Fibroblast of villous mesenchyme (primary cell): ENCODE measurements at regions not wholly inside any gene's neighbourhood (a gene's known extent, or its start where the extent isn't known, plus 50 kb on each side); places are given as distances from the start of the nearest gene placed in this dataset.
"Not testable (repeated sequence)": the region's sequence is repeated elsewhere in the genome, so short reads cannot be mapped to it uniquely, and the experiment has no call there.

Source experiments
- DNase-seq: peaks from one replicate; pipeline ENCODE4 v3.0.0-alpha.2; 2010; ENCODE audit warnings: low read depth
- H3K4me3 ChIP-seq: 2 replicates; pipeline ENCODE4 v1.5.1; 2011; ENCODE audit warnings: low read depth, mild to moderate bottlenecking, low read length
- TF ChIP-seq, protein P1 (sequence below): IDR thresholded peaks from 2 replicates; pipeline ENCODE4 v1.5.1; 2012; ENCODE audit warnings: low read depth, mild to moderate bottlenecking, low read length; ENCODE audit not compliant: insufficient read depth

DNA sequence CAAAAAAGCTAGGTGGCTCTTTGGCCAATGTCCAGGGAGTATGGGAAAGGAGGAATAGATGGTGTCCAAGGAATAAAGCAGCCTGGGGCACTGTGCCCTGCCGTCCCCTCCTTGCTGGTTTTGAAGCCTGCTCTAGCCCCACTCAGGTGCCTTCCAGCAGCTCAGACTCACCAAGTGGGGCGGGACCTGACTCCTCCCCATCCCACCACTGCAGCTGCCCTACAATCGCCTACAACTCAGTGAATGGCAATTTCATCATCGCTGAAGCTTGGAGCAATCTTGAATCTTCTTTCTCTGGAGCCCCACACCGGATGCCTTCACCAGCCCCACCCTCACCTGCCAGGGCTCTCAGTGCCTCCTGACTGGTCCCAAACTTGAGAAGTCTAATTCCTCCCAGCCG is 56.4 kb upstream of the NXT1 start:
- H3K4me3 ChIP-seq, result no peak overlapping the region
- TF ChIP-seq, protein P1, sequence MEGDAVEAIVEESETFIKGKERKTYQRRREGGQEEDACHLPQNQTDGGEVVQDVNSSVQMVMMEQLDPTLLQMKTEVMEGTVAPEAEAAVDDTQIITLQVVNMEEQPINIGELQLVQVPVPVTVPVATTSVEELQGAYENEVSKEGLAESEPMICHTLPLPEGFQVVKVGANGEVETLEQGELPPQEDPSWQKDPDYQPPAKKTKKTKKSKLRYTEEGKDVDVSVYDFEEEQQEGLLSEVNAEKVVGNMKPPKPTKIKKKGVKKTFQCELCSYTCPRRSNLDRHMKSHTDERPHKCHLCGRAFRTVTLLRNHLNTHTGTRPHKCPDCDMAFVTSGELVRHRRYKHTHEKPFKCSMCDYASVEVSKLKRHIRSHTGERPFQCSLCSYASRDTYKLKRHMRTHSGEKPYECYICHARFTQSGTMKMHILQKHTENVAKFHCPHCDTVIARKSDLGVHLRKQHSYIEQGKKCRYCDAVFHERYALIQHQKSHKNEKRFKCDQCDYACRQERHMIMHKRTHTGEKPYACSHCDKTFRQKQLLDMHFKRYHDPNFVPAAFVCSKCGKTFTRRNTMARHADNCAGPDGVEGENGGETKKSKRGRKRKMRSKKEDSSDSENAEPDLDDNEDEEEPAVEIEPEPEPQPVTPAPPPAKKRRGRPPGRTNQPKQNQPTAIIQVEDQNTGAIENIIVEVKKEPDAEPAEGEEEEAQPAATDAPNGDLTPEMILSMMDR, result no peak
- no peak for DNase-seq

DNA sequence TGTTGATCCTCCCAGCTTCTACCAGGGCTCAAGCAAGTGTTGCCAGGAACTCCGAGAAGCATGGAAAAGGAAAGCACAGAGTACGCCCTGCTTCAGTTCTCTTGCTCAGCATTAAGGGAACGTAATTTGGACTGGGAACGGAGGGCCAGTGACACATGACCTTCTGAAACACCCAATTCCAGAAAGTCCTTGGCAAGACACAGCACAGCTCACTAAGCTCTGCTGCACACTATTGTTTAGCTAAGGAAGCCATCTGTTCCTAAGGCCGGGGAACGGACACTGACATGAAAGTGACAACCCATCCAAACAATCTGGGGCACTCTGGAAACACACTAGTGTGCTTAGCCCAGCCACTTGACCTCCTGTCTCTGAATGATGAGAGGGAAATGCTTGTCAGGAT is 56.9 kb upstream of the NXT1 start:
- H3K4me3 ChIP-seq, result no peak overlapping the region
- DNase-seq, result no peak
- TF ChIP-seq, protein P1, result no peak

DNA sequence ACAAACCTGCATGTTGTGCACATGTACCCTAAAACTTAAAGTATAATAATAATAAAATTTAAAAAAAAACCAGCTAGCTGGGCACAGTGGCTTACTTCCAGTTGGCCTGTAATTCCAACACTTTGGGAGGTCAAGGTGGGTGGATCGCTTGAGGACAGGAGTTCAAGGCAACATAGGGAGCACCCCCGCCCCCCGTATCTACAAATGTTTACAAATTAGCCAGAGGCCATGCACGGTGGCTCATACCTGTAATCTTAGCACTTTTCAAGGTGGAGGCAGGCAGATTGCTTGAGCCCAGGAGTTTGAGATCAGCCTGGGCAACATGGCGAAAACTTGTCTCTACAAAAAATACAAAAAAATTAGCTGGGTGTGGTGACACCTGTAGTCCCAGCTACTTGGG is 58.3 kb upstream of the NXT1 start:
- DNase-seq, H3K4me3 ChIP-seq: not testable (repeated sequence)

DNA sequence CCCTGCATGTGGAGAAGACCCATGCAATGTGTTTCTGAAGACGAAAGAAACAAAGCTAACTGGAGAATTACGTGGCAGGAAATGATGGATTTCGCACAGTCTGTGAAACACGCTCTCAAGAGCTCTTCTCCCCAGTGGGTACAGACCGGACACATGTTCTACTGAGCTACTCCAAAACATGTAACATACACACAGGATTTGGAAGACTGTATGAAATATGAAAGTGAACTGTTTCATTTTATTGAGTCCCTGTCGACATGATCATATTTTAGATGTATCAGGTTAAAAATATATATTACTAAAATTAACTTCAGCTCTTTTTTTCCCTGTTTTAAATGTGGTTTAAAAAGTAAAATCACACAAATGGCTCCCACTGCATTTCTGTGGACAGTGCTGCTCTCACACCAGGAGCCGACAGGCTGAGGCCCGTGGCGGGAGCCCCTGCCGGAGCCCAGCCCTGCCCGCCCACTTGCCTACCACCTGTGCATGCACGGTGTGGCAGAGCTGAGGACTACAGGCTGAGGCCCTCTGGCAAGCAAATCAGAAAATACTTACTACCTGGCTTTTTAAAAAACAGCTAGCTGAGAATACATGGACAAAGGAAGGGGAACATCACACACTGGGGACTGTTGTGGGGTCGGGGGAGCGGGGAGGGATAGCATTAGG is 58.9 kb upstream of the NXT1 start:
- TF ChIP-seq, protein P1, result no peak
- no peak for DNase-seq

DNA sequence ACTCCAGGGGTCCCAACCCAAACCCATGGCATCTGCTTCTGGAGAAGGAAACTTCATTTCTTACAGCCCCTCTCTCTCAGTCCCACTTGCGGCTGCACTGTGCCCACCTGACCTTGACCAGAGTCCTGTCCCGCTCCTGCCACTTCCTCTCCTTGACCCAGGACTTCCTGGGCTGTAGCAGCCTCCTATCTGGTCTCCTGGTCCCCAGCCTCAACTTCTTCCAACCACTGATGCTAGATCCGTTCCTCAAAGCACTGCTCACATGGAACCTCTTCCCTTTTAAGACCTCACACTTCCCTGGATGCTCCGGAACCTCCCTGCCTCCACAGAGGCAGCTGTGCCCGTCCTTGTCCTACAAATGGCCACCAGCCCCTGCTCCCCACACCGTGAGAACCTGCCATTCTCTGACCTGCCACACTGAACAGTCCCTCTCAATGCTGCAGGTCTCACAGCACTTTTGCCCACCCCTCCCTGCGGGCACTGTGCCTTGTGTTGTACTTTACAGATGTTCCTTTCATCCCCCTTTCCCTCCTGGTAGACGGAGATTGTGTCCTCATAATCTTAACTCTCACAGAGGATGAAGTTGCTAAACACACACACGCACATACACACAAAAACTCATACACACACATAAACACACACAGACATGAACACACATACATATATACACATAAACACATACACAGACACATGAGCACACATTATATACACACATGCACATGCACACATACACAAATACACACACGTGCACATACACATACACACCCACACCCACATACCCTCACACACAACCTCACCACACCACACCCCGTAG is 59.6 kb upstream of the NXT1 start:
- TF ChIP-seq, protein P1, result no peak
- DNase-seq, result no peak
- no peak overlapping the region for H3K4me3 ChIP-seq

More for the DNA sequence above, 58.9 kb upstream of the NXT1 start:
- no peak overlapping the region for H3K4me3 ChIP-seq

DNA sequence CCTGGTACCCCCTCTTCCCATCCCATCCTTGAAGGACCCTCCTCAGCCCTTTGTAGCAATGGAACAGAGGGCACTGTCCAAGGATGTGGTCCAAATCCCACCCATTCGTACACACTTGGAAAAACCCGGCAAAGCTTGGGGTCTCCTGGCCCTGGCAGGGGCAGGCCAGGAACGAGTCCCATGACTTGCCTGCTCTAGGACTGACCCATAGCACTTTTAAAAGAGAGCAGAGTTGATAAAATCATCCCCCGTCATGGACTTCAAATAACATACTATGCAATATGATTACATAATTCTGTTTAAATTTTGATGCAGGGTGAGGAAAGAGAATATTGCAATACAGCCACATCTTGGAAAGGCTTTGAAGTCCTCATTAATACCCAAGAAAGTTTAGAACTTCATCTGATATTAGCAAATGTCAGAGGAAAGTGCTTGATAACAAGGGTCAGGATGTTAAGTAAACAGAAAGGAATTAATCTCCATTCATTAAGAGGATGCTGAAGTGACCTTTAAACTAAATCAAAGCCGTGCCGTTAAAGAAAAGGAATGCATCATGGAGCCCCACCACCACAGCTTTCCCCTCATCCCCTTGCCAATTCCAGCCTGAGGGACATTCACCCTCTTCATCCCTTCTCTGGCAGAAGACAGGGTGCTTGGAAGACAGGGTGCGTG is 60.7 kb upstream of the NXT1 start:
- H3K4me3 ChIP-seq, result no peak overlapping the region
- no peak for DNase-seq
- TF ChIP-seq, protein P1, result no peak

DNA sequence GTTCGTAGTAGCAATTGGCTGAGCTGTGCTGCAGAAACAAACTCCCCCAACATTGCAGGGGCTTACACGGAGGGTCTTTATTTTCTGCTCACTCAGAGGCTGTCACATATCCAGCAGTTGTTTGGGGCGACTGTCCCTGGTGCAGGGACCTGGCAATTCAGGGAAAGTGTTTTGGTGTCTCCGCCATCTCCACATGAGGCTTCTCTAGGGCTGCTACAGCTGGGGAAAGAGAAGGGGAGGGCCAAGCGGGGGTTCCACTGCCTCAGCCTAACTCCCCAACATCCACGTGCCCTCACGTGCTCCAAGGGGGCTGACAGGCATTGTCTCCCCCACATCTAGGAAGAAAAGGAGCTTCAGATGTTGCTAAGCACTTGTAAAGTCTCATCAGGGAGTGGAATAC is 61.3 kb upstream of the NXT1 start:
- TF ChIP-seq, protein P1, result no peak
- DNase-seq, result no peak
- H3K4me3 ChIP-seq, result no peak overlapping the region
